Activated B cell treated with CpG ODN at 0.5 μM for 24 hours (primary cell): ENCODE measurements at regions not wholly inside any gene's neighbourhood (a gene's known extent, or its start where the extent isn't known, plus 50 kb on each side); places are given as distances from the start of the nearest gene placed in this dataset.

Experiments used
- ATAC-seq: fragments of 200-7000 bp; cut with Tn5 transposase; one replicate; pipeline ENCODE4 v1.10.0; 2021; ENCODE audit warnings: low read depth, mild to moderate bottlenecking, moderate library complexity
- CTCF ChIA-PET: fragments of 350-600 bp; sonication (Branson Sonifier 250); formaldehyde crosslinking; loops from one replicate; lab custom pipeline; 2021; ENCODE audit warnings: antibody characterized with exemption; lab: Charles Lee
- POLR2A ChIA-PET: fragments of 350-600 bp; sonication (Branson Sonifier 250); formaldehyde crosslinking; loops from one replicate; lab custom pipeline; 2021; ENCODE audit warnings: antibody characterized with exemption; lab: Charles Lee
- DNase-seq: peaks from one replicate; pipeline ENCODE4 v3.0.0; 2022
- H3K27ac Mint-ChIP-seq: one replicate; pipeline ENCODE4 v1.8.0; 2020; ENCODE audit warnings: mixed read lengths
- H3K27me3 Mint-ChIP-seq: one replicate; pipeline ENCODE4 v1.8.0; 2021; ENCODE audit warnings: mixed read lengths
- H3K36me3 Mint-ChIP-seq: one replicate; pipeline ENCODE4 v1.8.0; 2021; ENCODE audit warnings: low read depth, mixed read lengths
- H3K4me1 Mint-ChIP-seq: one replicate; pipeline ENCODE4 v1.8.0; 2021; ENCODE audit warnings: mixed read lengths
- H3K4me3 Mint-ChIP-seq: one replicate; pipeline ENCODE4 v1.8.0; 2020; ENCODE audit warnings: mild to moderate bottlenecking, mixed read lengths
- H3K9me3 Mint-ChIP-seq: one replicate; pipeline ENCODE4 v1.8.0; 2020; ENCODE audit warnings: mixed read lengths
- CTCF ChIP-seq: fragments of 200-600 bp; IDR thresholded peaks from one replicate; pipeline ENCODE4 v1.8.0; 2022; ENCODE audit warnings: antibody characterized with exemption, mild to moderate bottlenecking
- intact Hi-C: fragments of 100-400 bp; cut with micrococcal nuclease; formaldehyde crosslinking; loops from one replicate; pipeline ENCODE4 v1.15.1; 2024

- ChIA-PET CTCF (interaction anchor here (1.4 to 1.6 kb wide), 3 partner anchors 11 to 29 kb away, joined by 3 read pairs; no protein-coding TSS in a partner anchor), POLR2A (no interaction called here)
- peaks cover 6% of the 10 kb centered on the region for H3K9me3 Mint-ChIP-seq
- H3K27ac Mint-ChIP-seq = no peak overlapping the region
- peak; percentile 23 for DNase-seq
- TF ChIP-seq CTCF = peak; percentile 24
- H3K4me3 Mint-ChIP-seq = no peak overlapping the region
- H3K4me1 Mint-ChIP-seq = no peaks in the 10 kb centered on the region
- peaks cover 30% of the 10 kb centered on the region for H3K27me3 Mint-ChIP-seq
- H3K36me3 Mint-ChIP-seq = no peaks in the 10 kb centered on the region
- ATAC-seq = peak; percentile 52
- intact Hi-C loops = no loop called here
These were observed 89.0 kb upstream of the MAP1B start for GRCh38 chr5:72018143-72018803.

DNA sequence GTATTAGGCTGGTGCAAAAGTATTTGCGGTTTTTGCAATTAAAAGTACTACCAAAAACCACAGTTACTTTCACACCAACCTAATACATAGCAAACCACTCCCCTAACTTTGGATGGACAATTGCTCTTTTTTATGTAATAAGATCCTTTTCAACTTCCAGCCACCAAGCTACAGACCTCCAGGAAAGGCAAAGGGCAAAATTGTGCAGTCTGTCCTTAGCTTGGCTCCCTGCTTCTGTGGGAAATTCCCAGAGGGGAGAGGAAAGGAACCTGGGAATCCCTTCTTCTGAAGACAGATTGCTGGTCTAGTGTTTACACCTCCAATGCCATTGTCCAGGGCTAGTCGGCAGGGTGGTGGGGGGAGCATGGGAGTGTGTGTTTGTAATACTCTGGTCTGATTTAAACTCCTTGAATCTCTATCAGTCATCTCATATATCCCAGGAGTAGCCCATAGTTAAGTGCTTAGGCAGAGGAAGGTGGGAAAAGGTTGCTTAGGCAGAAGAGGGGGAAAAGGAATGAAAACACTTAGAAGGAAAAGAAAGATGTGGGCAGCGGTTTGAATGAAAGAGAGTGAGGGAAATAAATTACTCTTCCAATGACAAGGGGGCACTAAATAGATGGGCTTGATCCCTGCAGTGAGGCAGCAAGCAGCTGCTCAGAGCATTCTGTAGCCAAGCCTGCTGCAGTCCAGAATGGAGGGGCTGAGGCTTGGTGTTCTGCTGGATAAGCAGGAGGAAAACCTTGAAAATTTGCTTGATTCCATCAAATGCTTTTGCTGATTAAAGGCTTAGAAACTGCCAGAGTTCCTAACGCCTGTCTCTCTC lies 86.9 kb upstream of the MAP1B start:
- ChIA-PET POLR2A (no interaction called here), CTCF (no interaction called here)
- no peak for ATAC-seq
- no peaks in the 10 kb centered on the region for H3K4me1 Mint-ChIP-seq
- no peaks in the 10 kb centered on the region for H3K36me3 Mint-ChIP-seq
- no peak overlapping the region for H3K4me3 Mint-ChIP-seq
- no peak for DNase-seq
- TF ChIP-seq CTCF = no peak
- peaks cover 20% of the 10 kb centered on the region for H3K27me3 Mint-ChIP-seq
- intact Hi-C loops = no loop called here
- H3K9me3 Mint-ChIP-seq = peaks cover 6% of the 10 kb centered on the region
- no peak overlapping the region for H3K27ac Mint-ChIP-seq

DNA sequence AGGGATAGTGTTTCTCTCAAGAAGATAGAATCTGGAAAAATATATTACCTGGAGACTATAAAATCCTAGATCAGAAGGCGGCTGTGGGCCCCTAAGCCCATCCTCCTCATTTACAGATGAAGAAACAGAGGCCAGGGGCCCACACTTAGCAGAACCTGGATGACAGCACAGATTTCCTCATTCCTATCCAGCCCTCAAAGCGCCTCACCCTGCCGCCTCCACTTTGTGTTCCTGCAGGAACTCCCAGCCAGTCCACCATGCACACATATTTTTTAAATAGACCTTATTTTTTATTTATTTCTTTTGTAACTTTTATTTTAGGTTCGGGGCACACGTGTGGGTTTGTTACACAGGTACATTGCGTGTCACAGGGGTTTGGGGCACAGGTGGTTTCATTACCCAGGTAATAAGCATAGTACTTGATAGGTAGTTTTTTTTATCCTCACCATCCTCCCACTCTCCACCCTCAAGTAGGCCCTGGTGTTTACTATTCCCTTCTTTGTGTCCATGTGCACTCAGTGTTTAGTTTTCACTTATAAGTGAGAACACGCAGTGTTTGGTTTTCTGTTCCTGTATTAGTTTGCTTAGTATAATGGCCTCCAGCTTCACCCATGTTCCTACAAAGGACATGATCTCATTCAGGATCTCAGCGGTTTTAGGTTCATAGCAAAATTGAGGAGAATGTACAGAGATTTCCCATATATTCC lies 85.5 kb upstream of the MAP1B start:
- H3K36me3 Mint-ChIP-seq = no peaks in the 10 kb centered on the region
- ATAC-seq (no peak), DNase-seq (no peak)
- POLR2A ChIA-PET = no interaction called here
- H3K27ac Mint-ChIP-seq = no peak overlapping the region
- H3K4me1 Mint-ChIP-seq = no peaks in the 10 kb centered on the region
- peaks cover 19% of the 10 kb centered on the region for H3K27me3 Mint-ChIP-seq
- intact Hi-C loops = no loop called here
- CTCF ChIA-PET = no interaction called here
- H3K4me3 Mint-ChIP-seq = no peak overlapping the region
- no peak for TF ChIP-seq CTCF
- H3K9me3 Mint-ChIP-seq = peaks cover 6% of the 10 kb centered on the region

DNA sequence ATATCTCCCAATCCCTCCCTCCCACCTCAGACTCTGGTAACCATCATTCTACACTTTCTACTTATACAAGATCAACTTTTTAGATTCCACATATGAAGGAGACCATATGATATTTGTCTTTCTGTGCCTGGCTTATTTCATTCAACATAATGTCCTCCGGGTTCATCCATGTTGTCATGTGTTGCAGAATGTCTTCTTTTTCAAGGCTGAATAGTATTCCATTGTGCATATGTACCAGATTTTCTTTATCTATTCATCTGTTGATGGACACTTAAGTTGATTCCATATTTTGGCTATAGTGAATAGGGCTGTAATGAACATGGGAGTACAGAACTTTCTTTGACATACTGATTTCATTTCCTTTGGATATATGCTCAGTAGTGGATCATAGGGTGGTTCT lies 78.9 kb upstream of the MAP1B start:
- intact Hi-C loops = no loop called here
- CTCF ChIA-PET = no interaction called here

More for the DNA sequence above, 78.9 kb upstream of the MAP1B start:
- no peaks in the 10 kb centered on the region for H3K4me1 Mint-ChIP-seq
- TF ChIP-seq CTCF = no peak
- H3K4me3 Mint-ChIP-seq = no peak overlapping the region
- no peaks in the 10 kb centered on the region for H3K36me3 Mint-ChIP-seq
- DNase-seq (no peak), ATAC-seq (no peak)
- no peak overlapping the region for H3K27ac Mint-ChIP-seq
- POLR2A ChIA-PET = no interaction called here
- H3K9me3 Mint-ChIP-seq = peaks cover 10% of the 10 kb centered on the region
- peaks cover 2% of the 10 kb centered on the region for H3K27me3 Mint-ChIP-seq
